ENCODE measurements at regions not wholly inside any gene's neighbourhood (a gene's known extent, or its start where the extent isn't known, plus 50 kb on each side); places are given as distances from the start of the nearest gene placed in this dataset.
"Not testable (repeated sequence)": the region's sequence is repeated elsewhere in the genome, so short reads cannot be mapped to it uniquely, and the experiment has no call there.

DNA sequence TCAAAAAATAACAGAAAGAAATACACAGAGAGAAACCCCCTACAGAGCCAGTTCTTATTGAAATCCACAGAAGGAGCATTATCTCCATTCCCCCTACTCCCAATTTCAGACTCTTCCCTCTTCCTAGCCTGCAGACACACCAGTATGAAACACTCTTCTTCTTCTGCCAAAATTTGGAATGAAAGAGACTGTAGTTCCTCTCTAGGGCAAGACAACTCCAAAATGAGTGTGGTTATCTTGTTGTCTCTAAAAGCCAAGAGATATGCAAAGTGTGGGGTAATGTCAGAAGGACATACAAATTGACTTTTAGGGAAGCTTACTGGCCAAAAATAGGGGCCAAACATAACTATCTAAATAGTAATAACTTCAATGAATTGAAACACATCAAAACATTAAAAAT lies 337.1 kb upstream of the SETBP1 start:
- no peak overlapping the region for H3K4me3 ChIP-seq (ENCODE audit: low read depth, low read length)
- TF ChIP-seq, protein P1, sequence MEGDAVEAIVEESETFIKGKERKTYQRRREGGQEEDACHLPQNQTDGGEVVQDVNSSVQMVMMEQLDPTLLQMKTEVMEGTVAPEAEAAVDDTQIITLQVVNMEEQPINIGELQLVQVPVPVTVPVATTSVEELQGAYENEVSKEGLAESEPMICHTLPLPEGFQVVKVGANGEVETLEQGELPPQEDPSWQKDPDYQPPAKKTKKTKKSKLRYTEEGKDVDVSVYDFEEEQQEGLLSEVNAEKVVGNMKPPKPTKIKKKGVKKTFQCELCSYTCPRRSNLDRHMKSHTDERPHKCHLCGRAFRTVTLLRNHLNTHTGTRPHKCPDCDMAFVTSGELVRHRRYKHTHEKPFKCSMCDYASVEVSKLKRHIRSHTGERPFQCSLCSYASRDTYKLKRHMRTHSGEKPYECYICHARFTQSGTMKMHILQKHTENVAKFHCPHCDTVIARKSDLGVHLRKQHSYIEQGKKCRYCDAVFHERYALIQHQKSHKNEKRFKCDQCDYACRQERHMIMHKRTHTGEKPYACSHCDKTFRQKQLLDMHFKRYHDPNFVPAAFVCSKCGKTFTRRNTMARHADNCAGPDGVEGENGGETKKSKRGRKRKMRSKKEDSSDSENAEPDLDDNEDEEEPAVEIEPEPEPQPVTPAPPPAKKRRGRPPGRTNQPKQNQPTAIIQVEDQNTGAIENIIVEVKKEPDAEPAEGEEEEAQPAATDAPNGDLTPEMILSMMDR (IDR thresholded peaks at IDR 0.05; ENCODE audit: insufficient read depth, low read length, poor library complexity, severe bottlenecking) = no peak
- DNase-seq (ENCODE audit: low read depth) = no peak
- H3K36me3 ChIP-seq (ENCODE audit: control insufficient read depth, insufficient read depth, low read length) = no peaks in the 10 kb centered on the region
- no peaks in the 10 kb centered on the region for H3K27me3 ChIP-seq (ENCODE audit: control insufficient read depth, insufficient read depth, low read length)

DNA sequence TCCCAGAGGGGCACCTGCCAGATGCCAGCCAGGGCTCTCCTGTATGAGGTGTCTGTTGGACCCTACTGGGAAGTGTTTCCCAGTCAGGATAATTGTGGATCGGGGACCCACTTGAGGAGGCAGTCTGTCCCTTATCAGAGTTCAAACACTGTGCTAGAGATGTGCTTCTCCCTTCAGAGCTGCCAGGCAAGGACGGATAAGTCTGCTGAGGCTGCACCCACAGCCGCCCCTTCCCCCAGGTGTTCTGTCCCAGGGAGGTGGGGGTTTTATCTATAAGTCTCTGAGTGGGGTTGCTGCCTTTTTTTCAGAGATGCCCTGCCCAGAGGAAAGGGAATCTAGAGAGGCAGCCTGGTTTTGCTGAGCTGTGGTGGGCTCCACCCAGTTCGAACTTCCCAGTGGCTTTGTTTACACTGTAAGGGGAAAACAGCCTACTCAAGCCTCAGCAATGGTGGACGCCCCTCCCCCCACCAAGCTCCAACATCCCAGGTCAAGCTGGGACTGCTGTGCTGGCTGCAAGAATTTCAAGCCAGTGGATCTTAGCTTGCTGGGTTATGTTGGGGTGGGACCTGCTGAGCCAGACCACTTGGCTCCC lies 324.0 kb upstream of the SETBP1 start:
- Histone ChIP-seq H3K27me3 (ENCODE audit: control insufficient read depth, insufficient read depth, low read length) (no peaks in the 10 kb centered on the region), H3K36me3 (ENCODE audit: control insufficient read depth, insufficient read depth, low read length) (no peaks in the 10 kb centered on the region), H3K4me3 (ENCODE audit: low read depth, low read length) (no peak overlapping the region)
- no peak for DNase-seq (ENCODE audit: low read depth)
- TF ChIP-seq, protein P1 (IDR thresholded peaks at IDR 0.05; ENCODE audit: insufficient read depth, low read length, poor library complexity, severe bottlenecking) = no peak

DNA sequence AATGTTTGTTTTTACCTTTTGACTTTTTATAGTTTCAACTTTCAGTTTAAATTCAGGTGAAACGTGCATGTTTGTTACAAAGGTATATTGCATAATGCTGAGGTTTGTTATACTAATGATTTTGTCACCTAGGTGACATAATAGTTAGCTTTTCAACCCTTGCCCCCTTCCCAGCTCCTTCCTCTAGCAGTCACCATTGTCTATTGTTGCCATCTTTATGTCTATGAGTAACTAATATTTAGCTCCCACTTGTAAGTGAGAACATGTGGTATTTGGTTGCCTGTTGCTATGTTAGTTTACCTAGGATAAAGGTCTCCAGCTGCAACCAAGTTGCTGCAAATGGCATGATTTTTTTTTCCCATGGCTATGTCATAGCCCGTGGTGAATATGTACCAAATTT lies 322.3 kb upstream of the SETBP1 start:
- H3K4me3 ChIP-seq (ENCODE audit: low read depth, low read length) = no peak overlapping the region
- no peak for DNase-seq (ENCODE audit: low read depth)
- TF ChIP-seq, protein P1 (IDR thresholded peaks at IDR 0.05; ENCODE audit: insufficient read depth, low read length, poor library complexity, severe bottlenecking) = no peak
- no peaks in the 10 kb centered on the region for H3K27me3 ChIP-seq (ENCODE audit: control insufficient read depth, insufficient read depth, low read length)
- no peaks in the 10 kb centered on the region for H3K36me3 ChIP-seq (ENCODE audit: control insufficient read depth, insufficient read depth, low read length)

DNA sequence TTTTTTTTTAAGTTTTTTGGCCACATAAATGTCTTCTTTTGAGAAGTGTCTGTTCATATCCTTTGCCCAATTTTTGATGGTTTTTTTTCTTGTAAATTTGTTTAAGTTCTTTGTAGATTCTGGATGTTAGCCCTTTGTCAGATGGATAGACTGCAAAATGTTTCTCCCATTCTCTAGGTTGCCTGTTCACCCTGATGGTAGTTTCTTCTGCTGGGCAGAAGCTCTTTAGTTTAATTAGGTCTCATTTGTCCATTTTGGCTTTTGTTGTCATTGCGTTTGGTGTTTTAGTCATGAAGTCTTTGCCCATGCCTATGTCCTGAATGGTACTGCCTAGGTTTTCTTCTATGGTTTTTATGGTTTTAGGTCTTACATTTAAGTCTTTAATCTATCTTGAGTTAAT lies 320.9 kb upstream of the SETBP1 start:
- not testable (repeated sequence) for H3K36me3 ChIP-seq (ENCODE audit: control insufficient read depth, insufficient read depth, low read length); H3K27me3 ChIP-seq (ENCODE audit: control insufficient read depth, insufficient read depth, low read length); DNase-seq (ENCODE audit: low read depth); H3K4me3 ChIP-seq (ENCODE audit: low read depth, low read length)

DNA sequence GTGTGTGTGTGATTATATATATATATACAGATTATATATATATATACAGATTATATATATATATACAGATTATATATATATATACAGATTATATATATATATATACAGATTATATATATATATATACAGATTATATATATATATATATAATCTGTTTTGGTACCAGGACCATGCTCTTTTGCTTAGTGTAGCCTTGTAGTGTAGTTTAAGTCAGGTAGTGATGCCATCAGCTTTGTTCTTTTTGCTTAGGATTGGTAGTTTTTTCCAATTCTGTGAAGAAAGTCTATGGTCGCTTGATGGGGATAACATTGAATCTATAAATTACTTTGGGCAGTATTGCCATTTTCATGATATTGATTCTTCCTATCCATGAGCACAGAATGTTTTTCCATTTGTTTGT lies 318.5 kb upstream of the SETBP1 start:
- DNase-seq (ENCODE audit: low read depth); H3K36me3 ChIP-seq (ENCODE audit: control insufficient read depth, insufficient read depth, low read length); H3K27me3 ChIP-seq (ENCODE audit: control insufficient read depth, insufficient read depth, low read length); H3K4me3 ChIP-seq (ENCODE audit: low read depth, low read length): not testable (repeated sequence)

DNA sequence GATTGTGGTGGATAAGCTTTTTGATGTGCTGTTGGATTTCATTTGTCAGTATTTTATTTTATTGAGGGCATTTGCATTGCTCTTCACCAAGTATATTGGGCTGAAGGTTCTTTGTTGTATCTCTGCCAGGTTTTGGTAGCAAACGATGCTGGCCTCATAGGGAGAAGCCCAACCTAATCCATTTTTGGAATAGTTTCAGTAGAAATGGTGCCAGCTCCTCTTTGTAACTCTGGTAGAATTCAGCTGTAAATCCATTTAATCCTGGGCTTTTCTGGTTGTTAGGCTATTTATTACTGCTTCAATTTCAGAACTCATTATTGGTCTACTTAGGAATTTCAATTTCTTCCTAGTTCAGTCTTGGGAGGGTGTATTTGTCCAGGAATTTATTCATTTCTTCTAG lies 309.8 kb upstream of the SETBP1 start:
- DNase-seq (ENCODE audit: low read depth) = no peak
- H3K4me3 ChIP-seq (ENCODE audit: low read depth, low read length) = no peak overlapping the region
- no peaks in the 10 kb centered on the region for H3K36me3 ChIP-seq (ENCODE audit: control insufficient read depth, insufficient read depth, low read length)
- H3K27me3 ChIP-seq (ENCODE audit: control insufficient read depth, insufficient read depth, low read length) = no peaks in the 10 kb centered on the region
- TF ChIP-seq, protein P1 (IDR thresholded peaks at IDR 0.05; ENCODE audit: insufficient read depth, low read length, poor library complexity, severe bottlenecking) = no peak

DNA sequence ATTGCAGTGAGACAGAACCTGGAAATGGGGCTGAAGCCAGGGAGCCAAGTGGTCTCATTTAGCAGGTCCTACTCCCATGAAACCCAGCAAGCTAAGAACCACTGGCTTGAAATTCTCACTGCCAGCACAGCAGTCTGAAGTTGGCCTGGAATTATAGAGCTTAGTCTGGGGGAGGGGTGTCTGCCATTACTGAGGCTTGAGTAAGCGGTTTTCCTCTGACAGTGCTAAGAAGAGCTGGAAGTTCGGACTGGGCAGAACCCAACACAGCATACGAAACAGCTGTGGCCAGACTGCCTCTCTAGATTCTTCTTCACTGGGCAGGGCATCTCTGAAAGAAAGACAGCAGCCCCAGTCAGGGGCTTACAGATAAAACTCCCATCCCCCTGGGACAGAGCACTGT lies 305.7 kb upstream of the SETBP1 start:
- no peak for DNase-seq (ENCODE audit: low read depth)
- no peak overlapping the region for H3K4me3 ChIP-seq (ENCODE audit: low read depth, low read length)
- H3K27me3 ChIP-seq (ENCODE audit: control insufficient read depth, insufficient read depth, low read length) = no peaks in the 10 kb centered on the region
- TF ChIP-seq, protein P1 (IDR thresholded peaks at IDR 0.05; ENCODE audit: insufficient read depth, low read length, poor library complexity, severe bottlenecking) = no peak
- H3K36me3 ChIP-seq (ENCODE audit: control insufficient read depth, insufficient read depth, low read length) = no peaks in the 10 kb centered on the region

Data from kidney epithelial cell (primary cell).